Calu3 (cell line): ENCODE measurements at regions not wholly inside any gene's neighbourhood (a gene's known extent, or its start where the extent isn't known, plus 50 kb on each side); places are given as distances from the start of the nearest gene placed in this dataset.
"Not testable (repeated sequence)": the region's sequence is repeated elsewhere in the genome, so short reads cannot be mapped to it uniquely, and the experiment has no call there.

Source experiments
- BruUV-seq: library from RNA; stranded (reverse); fragments of 400-500 nt; replicated peaks from 2 replicates; lab custom pipeline; 2021; lab: Mats Ljungman, UMichigan
- CTCF ChIA-PET: fragments of 300-600 bp; sonication (Branson Sonifier 250); formaldehyde crosslinking; loops from one replicate; lab custom pipeline; 2022; ENCODE audit warnings: antibody characterized with exemption; lab: Charles Lee
- DNase-seq: peaks from one replicate; pipeline ENCODE4 v3.0.0; 2022
- H3K27ac Mint-ChIP-seq: one replicate; pipeline ENCODE4 v1.8.0; 2022; ENCODE audit warnings: mixed read lengths; ENCODE audit not compliant: unreplicated experiment
- H3K27me3 Mint-ChIP-seq: one replicate; pipeline ENCODE4 v1.8.0; 2022; ENCODE audit warnings: mixed read lengths; ENCODE audit not compliant: unreplicated experiment
- H3K36me3 Mint-ChIP-seq: one replicate; pipeline ENCODE4 v1.8.0; 2022; ENCODE audit warnings: mild to moderate bottlenecking, moderate library complexity, mixed read lengths; ENCODE audit not compliant: insufficient read depth, unreplicated experiment
- H3K4me1 Mint-ChIP-seq: one replicate; pipeline ENCODE4 v1.8.0; 2022; ENCODE audit warnings: mild to moderate bottlenecking, low read depth, mixed read lengths; ENCODE audit not compliant: unreplicated experiment
- H3K4me3 Mint-ChIP-seq: one replicate; pipeline ENCODE4 v1.8.0; 2022; ENCODE audit warnings: mild to moderate bottlenecking, low read depth, moderate library complexity, mixed read lengths; ENCODE audit not compliant: unreplicated experiment
- H3K9me3 Mint-ChIP-seq: one replicate; pipeline ENCODE4 v1.8.0; 2022; ENCODE audit warnings: low read depth, mixed read lengths; ENCODE audit not compliant: unreplicated experiment
- CTCF ChIP-seq: fragments of 200-600 bp; IDR thresholded peaks from one replicate; pipeline ENCODE4 v1.8.0; 2022; ENCODE audit warnings: antibody characterized with exemption; ENCODE audit not compliant: unreplicated experiment
- intact Hi-C: fragments of 100-400 bp; cut with micrococcal nuclease; formaldehyde crosslinking; loops from one replicate; pipeline ENCODE4 v1.10.0; 2022; ENCODE audit not compliant: unreplicated experiment

- Mint-ChIP-seq H3K27ac (no peak overlapping the region), H3K36me3 (no peaks in the 10 kb centered on the region), H3K9me3 (peaks cover 2% of the 10 kb centered on the region), H3K4me3 (no peak overlapping the region), H3K27me3 (no peaks in the 10 kb centered on the region), H3K4me1 (peaks cover 6% of the 10 kb centered on the region)
- CTCF ChIA-PET = interaction anchor here (1.4 kb wide), 1 partner anchor 9 kb away, joined by 3 read pairs; no protein-coding TSS in a partner anchor
- no peak for TF ChIP-seq CTCF
- intact Hi-C loops = no loop called here
- no peak for DNase-seq
- no TSS peak for BruUV-seq
Measured at GRCh38 chr2:8142461-8142860, 539.4 kb upstream of the ID2 start.

GRCh38 chr2:8144131-8144631 is 537.7 kb upstream of the ID2 start:
- Mint-ChIP-seq H3K27me3 (no peaks in the 10 kb centered on the region), H3K4me1 (peaks cover 6% of the 10 kb centered on the region), H3K36me3 (no peaks in the 10 kb centered on the region), H3K9me3 (no peaks in the 10 kb centered on the region), H3K27ac (no peak overlapping the region), H3K4me3 (no peak overlapping the region)
- no TSS peak for BruUV-seq
- TF ChIP-seq CTCF = no peak
- intact Hi-C loops = no loop called here
- CTCF ChIA-PET = no interaction called here
- no peak for DNase-seq

- CTCF ChIA-PET = no interaction called here
- H3K36me3 Mint-ChIP-seq = no peaks in the 10 kb centered on the region
- no peak overlapping the region for H3K4me3 Mint-ChIP-seq
- TF ChIP-seq CTCF = no peak
- no peak overlapping the region for H3K27ac Mint-ChIP-seq
- no peak for DNase-seq
- no peaks in the 10 kb centered on the region for H3K9me3 Mint-ChIP-seq
- H3K27me3 Mint-ChIP-seq = no peaks in the 10 kb centered on the region
- H3K4me1 Mint-ChIP-seq = peaks cover 6% of the 10 kb centered on the region
- intact Hi-C loops = no loop called here
- no TSS peak for BruUV-seq
Measured at GRCh38 chr2:8144785-8145184, 537.1 kb upstream of the ID2 start.

- H3K27ac Mint-ChIP-seq, BruUV-seq, H3K9me3 Mint-ChIP-seq, H3K27me3 Mint-ChIP-seq, H3K4me1 Mint-ChIP-seq, intact Hi-C loops, H3K36me3 Mint-ChIP-seq, DNase-seq, CTCF ChIA-PET, H3K4me3 Mint-ChIP-seq: not testable (repeated sequence)
Measured at GRCh38 chr2:8145375-8145774, 536.5 kb upstream of the ID2 start.

GRCh38 chr2:8146132-8147005 is 535.5 kb upstream of the ID2 start:
- CTCF ChIA-PET = no interaction called here

More at GRCh38 chr2:8146132-8147005, 535.5 kb upstream of the ID2 start:
- no peak overlapping the region for H3K27ac Mint-ChIP-seq
- DNase-seq = no peak
- TF ChIP-seq CTCF = no peak
- H3K4me3 Mint-ChIP-seq = no peak overlapping the region
- H3K36me3 Mint-ChIP-seq = no peaks in the 10 kb centered on the region
- BruUV-seq = no TSS peak
- intact Hi-C loops = no loop called here
- no peaks in the 10 kb centered on the region for H3K27me3 Mint-ChIP-seq
- H3K9me3 Mint-ChIP-seq = no peaks in the 10 kb centered on the region
- peaks cover 6% of the 10 kb centered on the region for H3K4me1 Mint-ChIP-seq
